ENCODE measurements at regions not wholly inside any gene's neighbourhood (a gene's known extent, or its start where the extent isn't known, plus 50 kb on each side); places are given as distances from the start of the nearest gene placed in this dataset.

GRCh38 chr19:31826325-31826724, 477.1 kb upstream of the TSHZ3 start:
- TF ChIP-seq CTCF (IDR thresholded peaks at IDR 0.05), result no peak
- no peak for TF ChIP-seq POLR2A (IDR thresholded peaks at IDR 0.05)
